ENCODE measurements at regions not wholly inside any gene's neighbourhood (a gene's known extent, or its start where the extent isn't known, plus 50 kb on each side); places are given as distances from the start of the nearest gene placed in this dataset.

DNA sequence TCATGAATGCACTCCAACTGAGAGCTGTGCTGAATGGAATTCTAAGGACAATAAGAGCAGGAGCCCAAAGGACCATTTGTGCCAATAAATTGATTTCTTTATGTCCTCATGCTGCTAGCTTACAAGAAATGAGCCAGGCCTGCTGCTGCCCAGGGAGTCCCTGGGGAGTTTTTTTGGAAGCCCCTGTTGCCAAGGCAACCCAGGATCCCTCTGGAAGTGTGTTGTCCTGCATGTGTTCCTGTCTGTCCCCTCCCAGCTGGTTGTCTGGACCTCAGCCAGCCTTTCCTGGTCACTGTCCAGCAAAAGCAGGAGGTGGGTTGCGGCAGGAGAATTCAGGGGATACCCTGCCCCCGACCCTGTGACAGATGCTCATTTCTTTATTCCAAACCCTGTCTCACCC lies 51.0 kb upstream of the GPRC5B start:
- no peak overlapping the region for H3K4me3 ChIP-seq (ENCODE audit: low read depth, poor library complexity, severe bottlenecking)
- intact Hi-C loops (cut with DNase I; ENCODE audit: low total_unique reads): no loop called here
- TF ChIP-seq POLR2A (IDR thresholded peaks at IDR 0.05): no peak
- no peak for DNase-seq (ENCODE audit: low spot score in 2 of 2)
- 49 to 60% methylated on average over 2 of the region's 2 CpGs for WGBS, 2 donors

Data from lower leg skin (tissue), 3 donors.